ENCODE measurements at regions not wholly inside any gene's neighbourhood (a gene's known extent, or its start where the extent isn't known, plus 50 kb on each side); places are given as distances from the start of the nearest gene placed in this dataset.

DNA sequence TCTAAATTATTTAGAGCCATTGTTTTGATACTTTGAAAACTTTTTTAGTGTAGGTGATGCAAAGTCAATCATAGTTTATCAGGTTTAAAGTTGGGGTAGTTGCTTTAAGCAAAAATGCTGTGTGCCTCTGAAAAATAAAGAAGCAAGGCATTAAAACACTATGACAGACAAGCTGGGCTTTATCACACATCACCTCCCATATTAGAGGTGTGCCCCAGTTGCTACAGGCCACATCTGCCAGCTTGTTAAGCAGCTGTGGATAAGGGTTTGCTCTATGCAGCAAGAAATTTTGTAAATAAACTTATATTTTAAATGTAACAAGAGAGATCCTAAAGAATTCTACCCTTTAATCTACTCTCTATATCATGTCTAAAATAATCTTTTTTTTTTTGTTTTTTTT is 255.8 kb downstream of the B3GLCT start:
- TF ChIP-seq EP300 (IDR thresholded peaks at IDR 0.05; ENCODE audit: borderline replicate concordance) (no peak), YY1 (IDR thresholded peaks at IDR 0.05; ENCODE audit: low read depth) (no peak), TCF12 (IDR thresholded peaks at IDR 0.05; ENCODE audit: low read depth) (no peak), TEAD4 (IDR thresholded peaks at IDR 0.05) (no peak), FOXM1 (IDR thresholded peaks at IDR 0.05; ENCODE audit: borderline replicate concordance, low read depth) (no peak), NFIC (IDR thresholded peaks at IDR 0.05) (no peak), EGR1 (IDR thresholded peaks at IDR 0.05) (no peak), RAD21 (IDR thresholded peaks at IDR 0.05; ENCODE audit: low read depth) (no peak), CREB1 (IDR thresholded peaks at IDR 0.05; ENCODE audit: low read depth) (no peak), TAF1 (IDR thresholded peaks at IDR 0.05; ENCODE audit: low read depth) (no peak)
- TF ChIP-seq, protein P1, sequence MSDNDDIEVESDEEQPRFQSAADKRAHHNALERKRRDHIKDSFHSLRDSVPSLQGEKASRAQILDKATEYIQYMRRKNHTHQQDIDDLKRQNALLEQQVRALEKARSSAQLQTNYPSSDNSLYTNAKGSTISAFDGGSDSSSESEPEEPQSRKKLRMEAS (IDR thresholded peaks at IDR 0.05), result no peak
